Right cardiac atrium (tissue), 5 donors: ENCODE measurements at regions not wholly inside any gene's neighbourhood (a gene's known extent, or its start where the extent isn't known, plus 50 kb on each side); places are given as distances from the start of the nearest gene placed in this dataset.
"Not testable (repeated sequence)": the region's sequence is repeated elsewhere in the genome, so short reads cannot be mapped to it uniquely, and the experiment has no call there.

Experiments
- ATAC-seq, 2 donors: fragments of 200-7000 bp; cut with Tn5 transposase; one replicate each; pipeline versions ENCODE4 v1.8.0 to v1.9.1; 2020; ENCODE audit warnings: moderate library complexity in 2 of 2, mild to moderate bottlenecking in 1 of 2
- DNase-seq, 3 donors: peaks; one replicate each; pipeline ENCODE4 v3.0.0-alpha.2; 2020
- H3K27ac ChIP-seq: one replicate; pipeline ENCODE4 v1.5.1; 2013; ENCODE audit warnings: mild to moderate bottlenecking, low read length, control low read depth, moderate library complexity
- H3K27me3 ChIP-seq: one replicate; pipeline ENCODE4 v1.6.1; 2013; ENCODE audit not compliant: control insufficient read depth, insufficient read depth
- H3K4me1 ChIP-seq: one replicate; pipeline ENCODE4 v1.6.1; 2013; ENCODE audit warnings: low read length; ENCODE audit not compliant: control insufficient read depth, insufficient read depth
- H3K4me3 ChIP-seq: one replicate; pipeline ENCODE4 v1.5.1; 2013; ENCODE audit warnings: low read length, control low read depth
- H3K9me3 ChIP-seq: one replicate; pipeline ENCODE4 v1.6.1; 2013; ENCODE audit warnings: low read length; ENCODE audit not compliant: control insufficient read depth
- WGBS: extraction: QIAGEN DNeasy Blood & Tissue Kit; methylation state at CpG from one replicate; pipeline ENCODE4 v1.1.7; 2013; 5-methylcytosine and 5-hydroxymethylcytosine counted together
- intact Hi-C, 4 donors: fragments of 100-400 bp; cut with DNase I; formaldehyde crosslinking; loops; one replicate each; pipeline versions ENCODE4 v1.11.0 to v1.14.0; 2022 to 2023
- donor health status: healthy with polysubstance abuse.
- donor health status: DM: no; HTN: yes; CAD: no.
- donor health status: DM: no; HTN: no; CAD: no.
- donor health status: DM: no; HTN: yes; CAD: no; lungs with severe emphysema.
- donor health status: DM: yes; HTN: yes; CAD: no.

GRCh38 chr5:68673823-68674180 is 420.0 kb upstream of the SLC30A5 start:
- Histone ChIP-seq H3K9me3 (no peaks in the 10 kb centered on the region), H3K4me3 (no peak overlapping the region), H3K27me3 (no peaks in the 10 kb centered on the region), H3K27ac (no peak overlapping the region), H3K4me1 (no peaks in the 10 kb centered on the region)
- ATAC-seq (no peak), DNase-seq (no peak)
- intact Hi-C loops: no loop called here
- WGBS: 88% methylated on average over 6 of the region's 6 CpGs

DNA sequence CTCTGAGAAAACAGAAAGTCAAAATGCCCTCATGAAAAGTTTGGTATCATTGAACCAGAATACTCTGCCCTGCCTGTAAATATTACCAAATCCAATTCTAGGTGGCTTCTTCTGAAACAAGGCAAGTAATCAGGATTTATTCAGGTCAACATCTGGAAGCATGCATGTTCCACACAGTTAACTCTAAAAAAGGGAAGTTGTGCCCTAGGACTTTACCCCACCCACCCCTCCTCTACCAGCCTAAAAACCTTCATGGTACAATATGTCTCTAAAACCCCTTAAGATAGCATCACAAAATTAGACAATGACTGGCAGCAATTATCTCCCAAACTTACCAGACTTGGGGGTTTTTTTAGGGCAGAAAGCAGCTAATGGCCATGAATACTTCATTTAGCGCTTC is 414.8 kb upstream of the SLC30A5 start:
- ATAC-seq: no peak
- Histone ChIP-seq H3K27me3 (no peaks in the 10 kb centered on the region), H3K9me3 (no peaks in the 10 kb centered on the region), H3K27ac (no peak overlapping the region), H3K4me1 (peaks cover 3% of the 10 kb centered on the region), H3K4me3 (no peak overlapping the region)
- 98% methylated on average over 1 of the region's 1 CpG for WGBS
- intact Hi-C loops: no loop called here
- no peak for DNase-seq

DNA sequence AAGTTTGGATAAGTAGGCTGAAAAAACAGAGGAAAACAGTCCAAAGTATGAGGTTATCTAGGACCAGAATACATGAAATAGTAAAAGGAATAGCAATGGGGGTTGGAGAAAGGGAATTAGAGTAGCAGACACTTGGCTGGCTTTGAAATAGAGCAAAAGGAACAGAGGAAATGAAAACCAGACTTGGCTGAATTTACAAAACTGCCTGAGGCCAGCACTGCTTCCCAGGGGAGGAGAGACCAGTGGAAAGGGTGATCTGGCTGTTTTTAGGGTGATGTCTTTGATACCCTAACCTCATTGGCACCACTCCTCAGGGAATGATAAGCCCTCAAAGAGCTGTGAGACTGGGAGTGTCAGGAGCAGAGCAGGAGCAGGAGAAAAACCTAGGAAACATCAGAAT is 413.4 kb upstream of the SLC30A5 start:
- H3K4me3 ChIP-seq: no peak overlapping the region
- H3K27ac ChIP-seq: no peak overlapping the region
- ATAC-seq: peak; percentile 51 to 61
- H3K9me3 ChIP-seq: no peaks in the 10 kb centered on the region
- no peaks in the 10 kb centered on the region for H3K27me3 ChIP-seq
- intact Hi-C loops: no loop called here
- peaks cover 3% of the 10 kb centered on the region for H3K4me1 ChIP-seq
- peak; percentile 28 to 55 (median 49) for DNase-seq

DNA sequence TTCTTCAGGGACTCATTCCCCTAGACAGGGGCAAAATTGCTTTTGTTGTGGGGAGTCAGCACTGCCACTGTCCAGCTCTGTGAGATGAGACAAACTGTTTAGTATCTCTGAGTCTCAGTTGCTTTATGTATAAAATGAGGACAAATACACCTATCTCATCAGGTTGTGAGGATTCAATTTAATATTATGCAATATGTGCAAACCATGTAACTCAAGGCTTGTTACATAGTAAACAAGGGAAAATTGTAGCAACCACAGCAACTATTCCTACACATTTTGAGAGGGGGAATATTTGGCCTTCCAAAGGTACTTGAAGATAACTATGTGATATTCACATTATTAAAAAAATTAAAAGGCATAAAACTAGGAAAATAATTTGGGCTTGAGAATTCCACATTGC is 411.9 kb upstream of the SLC30A5 start:
- ATAC-seq (no peak), DNase-seq (no peak)
- intact Hi-C loops: no loop called here
- H3K4me3 ChIP-seq: no peak overlapping the region
- H3K27me3 ChIP-seq: no peaks in the 10 kb centered on the region
- no peak overlapping the region for H3K27ac ChIP-seq
- H3K9me3 ChIP-seq: no peaks in the 10 kb centered on the region
- H3K4me1 ChIP-seq: peaks cover 3% of the 10 kb centered on the region

DNA sequence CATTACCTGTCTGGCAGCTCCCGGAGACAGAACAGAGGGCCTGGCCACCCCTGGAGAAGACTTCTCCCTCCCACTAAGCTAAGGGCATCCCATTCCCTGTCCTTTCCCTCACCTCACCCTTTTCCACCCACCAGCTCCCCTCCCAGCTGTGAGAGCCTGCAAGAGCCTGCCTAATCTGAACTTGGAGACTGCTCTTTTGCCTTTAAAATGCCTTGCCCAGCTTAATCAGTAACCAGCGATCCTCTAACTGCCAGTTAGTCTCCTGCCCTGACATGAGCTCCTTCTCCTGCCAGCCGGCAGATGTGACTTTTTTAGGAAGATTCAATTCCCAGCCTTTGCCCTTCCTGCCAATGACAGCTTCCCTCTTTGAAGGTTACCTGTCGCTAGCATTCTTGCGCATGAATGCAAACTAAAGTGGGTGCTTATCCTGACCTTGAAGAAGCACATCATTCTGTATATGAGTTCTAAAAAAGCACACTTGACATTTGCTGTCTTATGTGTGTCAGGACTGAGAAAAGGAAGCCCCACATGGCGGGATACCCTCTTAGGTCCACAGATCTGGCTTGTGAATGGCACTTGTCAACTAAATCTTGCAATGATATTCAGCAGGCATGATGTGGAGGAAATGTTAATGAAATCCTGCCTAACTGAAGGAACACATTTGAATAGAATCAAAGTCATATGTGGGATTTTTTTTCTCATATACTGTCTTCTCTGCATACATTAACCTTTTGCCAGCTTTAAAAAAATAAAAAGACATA is 411.2 kb upstream of the SLC30A5 start:
- H3K4me3 ChIP-seq: no peak overlapping the region
- 72% methylated on average over 6 of the region's 6 CpGs for WGBS
- H3K27ac ChIP-seq: no peak overlapping the region
- DNase-seq (no peak), ATAC-seq (peak in 1 of 2 donors; percentile 34)
- no peaks in the 10 kb centered on the region for H3K27me3 ChIP-seq
- peaks cover 3% of the 10 kb centered on the region for H3K4me1 ChIP-seq
- intact Hi-C loops: no loop called here
- H3K9me3 ChIP-seq: no peaks in the 10 kb centered on the region

- intact Hi-C loops: no loop called here
- Histone ChIP-seq H3K27me3 (no peaks in the 10 kb centered on the region), H3K4me1 (peaks cover 3% of the 10 kb centered on the region), H3K27ac (no peak overlapping the region), H3K9me3 (no peaks in the 10 kb centered on the region), H3K4me3 (no peak overlapping the region)
- WGBS: 41% methylated on average over 5 of the region's 5 CpGs
- DNase-seq: peak in 1 of 3 donors; percentile 35
- peak; percentile 82 to 87 for ATAC-seq
Measured at GRCh38 chr5:68683632-68684036, 410.2 kb upstream of the SLC30A5 start.

DNA sequence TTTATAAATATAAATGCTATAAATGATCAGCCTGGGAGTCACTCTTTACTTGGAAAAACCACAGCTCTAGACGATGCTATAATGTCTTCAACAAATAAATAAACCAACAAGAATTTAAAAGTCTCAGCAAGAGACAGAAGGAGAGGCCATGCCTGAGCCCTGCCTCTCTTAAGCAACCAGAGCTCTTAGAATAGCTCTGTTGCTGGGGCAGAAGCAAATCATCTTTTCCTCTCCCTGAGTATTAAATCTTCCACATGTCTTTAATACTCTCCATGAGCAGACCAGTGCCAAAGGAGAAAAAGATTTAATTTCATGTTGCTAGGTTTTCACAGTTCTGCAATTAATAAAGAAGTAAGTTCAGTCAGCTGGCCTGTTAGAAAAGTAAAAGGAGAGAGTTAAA is 408.0 kb upstream of the SLC30A5 start:
- WGBS: 73% methylated on average over 1 of the region's 1 CpG
- Histone ChIP-seq H3K4me3 (no peak overlapping the region), H3K27ac (no peak overlapping the region), H3K27me3 (no peaks in the 10 kb centered on the region), H3K9me3 (no peaks in the 10 kb centered on the region), H3K4me1 (peaks cover 3% of the 10 kb centered on the region)
- no peak for ATAC-seq
- DNase-seq: no peak
- intact Hi-C loops: no loop called here

DNA sequence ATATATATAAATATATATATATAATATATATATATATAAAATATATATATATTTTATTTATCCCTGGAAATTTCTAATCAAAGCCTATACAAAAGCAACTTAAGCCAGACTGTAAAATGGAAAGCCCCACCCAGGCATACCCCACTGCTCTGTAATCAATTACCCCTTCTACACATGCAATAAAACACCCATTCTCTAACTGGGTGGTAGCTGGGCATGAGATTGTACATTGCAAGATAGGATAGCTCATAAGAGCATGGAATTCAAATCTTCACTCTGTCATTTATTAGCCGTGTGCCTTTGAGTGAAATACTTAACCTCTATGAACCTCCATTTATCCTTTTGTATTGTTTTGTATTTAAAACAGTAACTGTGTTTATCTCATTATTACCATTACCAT is 405.3 kb upstream of the SLC30A5 start:
- ATAC-seq (no peak), DNase-seq (no peak)
- Histone ChIP-seq H3K4me3 (no peak overlapping the region), H3K27ac (no peak overlapping the region), H3K9me3 (no peaks in the 10 kb centered on the region), H3K27me3 (no peaks in the 10 kb centered on the region), H3K4me1 (no peaks in the 10 kb centered on the region)
- intact Hi-C loops: no loop called here
- WGBS: 88% methylated on average over 1 of the region's 1 CpG

- Histone ChIP-seq H3K4me1 (no peaks in the 10 kb centered on the region), H3K27me3 (no peaks in the 10 kb centered on the region), H3K9me3 (no peaks in the 10 kb centered on the region), H3K27ac (no peak overlapping the region), H3K4me3 (no peak overlapping the region)
- no peak for DNase-seq
- intact Hi-C loops: no loop called here
- ATAC-seq: no peak
Measured at GRCh38 chr5:68689010-68689409, 404.8 kb upstream of the SLC30A5 start.

- ATAC-seq, intact Hi-C loops, H3K27ac ChIP-seq, H3K4me1 ChIP-seq, H3K4me3 ChIP-seq, H3K9me3 ChIP-seq, H3K27me3 ChIP-seq, DNase-seq: not testable (repeated sequence)
- WGBS: 80% methylated on average over 9 of the region's 9 CpGs
Measured at GRCh38 chr5:68691874-68692273, 401.9 kb upstream of the SLC30A5 start.

GRCh38 chr5:68698025-68698940 is 395.5 kb upstream of the SLC30A5 start:
- no peak for DNase-seq
- Histone ChIP-seq H3K9me3 (no peaks in the 10 kb centered on the region), H3K27ac (no peak overlapping the region), H3K4me1 (no peaks in the 10 kb centered on the region), H3K27me3 (no peaks in the 10 kb centered on the region), H3K4me3 (no peak overlapping the region)
- intact Hi-C loops: no loop called here
- no peak for ATAC-seq
- 87% methylated on average over 4 of the region's 4 CpGs for WGBS
